ENCODE measurements at regions not wholly inside any gene's neighbourhood (a gene's known extent, or its start where the extent isn't known, plus 50 kb on each side); places are given as distances from the start of the nearest gene placed in this dataset.

DNA sequence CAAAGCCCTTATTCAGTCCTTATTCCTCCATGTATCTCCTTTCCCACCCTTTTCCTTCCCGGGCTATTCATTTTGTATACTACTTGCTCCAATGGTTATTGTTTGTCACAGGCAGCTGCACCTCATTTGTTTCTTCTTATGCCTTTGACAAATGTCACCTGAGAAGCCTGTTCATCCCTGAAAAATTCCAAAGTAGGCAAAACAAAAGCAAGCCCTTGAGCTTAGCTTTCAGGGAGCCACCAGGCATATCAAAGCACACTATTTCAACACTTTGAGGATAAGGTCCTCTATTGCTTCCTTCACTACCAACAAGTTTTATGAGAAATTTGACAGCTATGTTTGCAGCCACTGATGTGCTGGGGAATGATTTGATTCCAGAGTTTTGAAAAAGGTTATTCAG is 738.7 kb upstream of the LMO3 start:
- no peaks in the 10 kb centered on the region for H3K4me1 Mint-ChIP-seq
- 92% methylated on average over 1 of the region's 1 CpG for WGBS (ENCODE audit: insufficient coverage)

DNA sequence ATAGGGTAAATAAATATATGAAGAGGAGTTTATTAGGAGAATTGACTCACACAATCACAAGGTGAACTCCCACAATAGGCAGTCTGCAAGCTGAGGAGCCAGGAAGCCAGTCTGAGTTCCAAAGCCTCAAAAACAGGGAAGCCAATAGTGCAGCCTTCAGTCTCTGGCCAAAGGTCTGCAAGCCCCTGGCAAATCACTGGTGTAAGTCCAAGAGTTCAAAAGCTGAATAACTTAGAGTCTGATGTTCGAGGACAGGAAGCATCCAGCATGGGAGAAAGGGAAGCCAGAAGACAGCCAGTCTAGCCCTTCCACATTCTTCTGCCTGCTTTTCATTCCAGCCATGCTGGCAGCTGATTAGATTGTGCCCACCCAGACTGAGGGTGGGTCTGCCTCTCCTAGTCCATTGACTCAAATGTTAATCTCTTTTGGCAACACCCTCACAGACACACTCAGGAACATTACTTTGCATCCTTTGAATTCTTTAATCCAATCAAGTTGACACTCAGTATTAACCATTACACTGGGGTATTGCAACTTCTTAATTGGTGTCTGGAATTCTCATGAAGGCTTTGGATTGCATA is 736.5 kb upstream of the LMO3 start:
- DNase-seq = no peak
- Histone ChIP-seq H3K27me3 (ENCODE audit: control insufficient read depth, insufficient read depth, low read length) (no peaks in the 10 kb centered on the region), H3K27ac (ENCODE audit: low read length) (no peak overlapping the region), H3K4me1 (ENCODE audit: control insufficient read depth, insufficient read depth, low read length) (no peaks in the 10 kb centered on the region), H3K9me3 (ENCODE audit: control insufficient read depth, insufficient read depth, low read length) (no peaks in the 10 kb centered on the region), H3K4me3 (ENCODE audit: low read length) (no peak overlapping the region), H3K36me3 (ENCODE audit: control insufficient read depth, insufficient read depth, low read length) (no peaks in the 10 kb centered on the region)
- ATAC-seq = no peak
- WGBS (ENCODE audit: insufficient coverage) = 31% methylated on average over 1 of the region's 1 CpG
- H3K27ac Mint-ChIP-seq = no peak overlapping the region
- H3K27me3 Mint-ChIP-seq (ENCODE audit: low read depth in 2 of 2) = no peaks in the 10 kb centered on the region
- TF ChIP-seq, protein P1, sequence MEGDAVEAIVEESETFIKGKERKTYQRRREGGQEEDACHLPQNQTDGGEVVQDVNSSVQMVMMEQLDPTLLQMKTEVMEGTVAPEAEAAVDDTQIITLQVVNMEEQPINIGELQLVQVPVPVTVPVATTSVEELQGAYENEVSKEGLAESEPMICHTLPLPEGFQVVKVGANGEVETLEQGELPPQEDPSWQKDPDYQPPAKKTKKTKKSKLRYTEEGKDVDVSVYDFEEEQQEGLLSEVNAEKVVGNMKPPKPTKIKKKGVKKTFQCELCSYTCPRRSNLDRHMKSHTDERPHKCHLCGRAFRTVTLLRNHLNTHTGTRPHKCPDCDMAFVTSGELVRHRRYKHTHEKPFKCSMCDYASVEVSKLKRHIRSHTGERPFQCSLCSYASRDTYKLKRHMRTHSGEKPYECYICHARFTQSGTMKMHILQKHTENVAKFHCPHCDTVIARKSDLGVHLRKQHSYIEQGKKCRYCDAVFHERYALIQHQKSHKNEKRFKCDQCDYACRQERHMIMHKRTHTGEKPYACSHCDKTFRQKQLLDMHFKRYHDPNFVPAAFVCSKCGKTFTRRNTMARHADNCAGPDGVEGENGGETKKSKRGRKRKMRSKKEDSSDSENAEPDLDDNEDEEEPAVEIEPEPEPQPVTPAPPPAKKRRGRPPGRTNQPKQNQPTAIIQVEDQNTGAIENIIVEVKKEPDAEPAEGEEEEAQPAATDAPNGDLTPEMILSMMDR (IDR thresholded peaks at IDR 0.05) = no peak
- peaks cover 18 to 20% of the 10 kb centered on the region in 2 donors for H3K9me3 Mint-ChIP-seq
- H3K36me3 Mint-ChIP-seq = peaks cover 3% of the 10 kb centered on the region
- H3K4me1 Mint-ChIP-seq = no peaks in the 10 kb centered on the region
- H3K4me3 Mint-ChIP-seq = no peak overlapping the region
- intact Hi-C loops (cut with micrococcal nuclease) = no loop called here

More for the DNA sequence above, 738.7 kb upstream of the LMO3 start:
- H3K9me3 ChIP-seq (ENCODE audit: control insufficient read depth, insufficient read depth, low read length) = no peaks in the 10 kb centered on the region
- no peaks in the 10 kb centered on the region for H3K27me3 ChIP-seq (ENCODE audit: control insufficient read depth, insufficient read depth, low read length)
- no peaks in the 10 kb centered on the region for H3K4me1 ChIP-seq (ENCODE audit: control insufficient read depth, insufficient read depth, low read length)
- no peaks in the 10 kb centered on the region for H3K36me3 ChIP-seq (ENCODE audit: control insufficient read depth, insufficient read depth, low read length)
- H3K27ac ChIP-seq (ENCODE audit: low read length) = no peak overlapping the region
- peaks cover 9% of the 10 kb centered on the region for H3K36me3 Mint-ChIP-seq
- TF ChIP-seq, protein P1 (IDR thresholded peaks at IDR 0.05) = no peak
- no peak overlapping the region for H3K4me3 ChIP-seq (ENCODE audit: low read length)
- ATAC-seq = no peak
- H3K4me3 Mint-ChIP-seq = no peak overlapping the region
- no peaks in the 10 kb centered on the region for H3K27me3 Mint-ChIP-seq (ENCODE audit: low read depth in 2 of 2)
- peaks cover 18 to 20% of the 10 kb centered on the region in 2 donors for H3K9me3 Mint-ChIP-seq
- H3K27ac Mint-ChIP-seq = no peak overlapping the region
- intact Hi-C loops (cut with micrococcal nuclease) = no loop called here
- DNase-seq = no peak

DNA sequence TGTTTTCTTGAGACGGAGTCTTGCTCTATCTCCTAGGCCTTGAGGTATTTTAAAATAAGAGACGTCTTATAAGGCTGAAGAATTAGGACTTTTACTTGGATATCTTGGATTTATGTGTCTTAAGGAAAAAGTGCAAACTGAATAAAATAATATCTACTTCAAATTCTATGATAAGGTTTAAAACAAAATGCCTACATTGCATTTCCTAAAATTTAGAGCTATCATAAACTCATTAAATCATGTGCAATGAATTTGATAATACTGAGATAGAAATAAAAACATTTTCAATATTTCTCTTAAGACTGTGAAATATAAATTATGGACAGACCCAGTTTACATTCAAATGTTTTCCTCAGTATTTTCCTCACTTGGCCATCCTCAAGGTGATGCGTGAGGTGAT is 729.5 kb upstream of the LMO3 start:
- Mint-ChIP-seq H3K4me1 (no peaks in the 10 kb centered on the region), H3K27me3 (ENCODE audit: low read depth in 2 of 2) (no peaks in the 10 kb centered on the region), H3K27ac (no peak overlapping the region), H3K36me3 (peaks cover 9% of the 10 kb centered on the region), H3K4me3 (no peak overlapping the region), H3K9me3 (peaks cover 15 to 21% of the 10 kb centered on the region in 2 donors)
- Histone ChIP-seq H3K27ac (ENCODE audit: low read length) (no peak overlapping the region), H3K9me3 (ENCODE audit: control insufficient read depth, insufficient read depth, low read length) (no peaks in the 10 kb centered on the region), H3K27me3 (ENCODE audit: control insufficient read depth, insufficient read depth, low read length) (no peaks in the 10 kb centered on the region), H3K4me3 (ENCODE audit: low read length) (no peak overlapping the region), H3K36me3 (ENCODE audit: control insufficient read depth, insufficient read depth, low read length) (no peaks in the 10 kb centered on the region), H3K4me1 (ENCODE audit: control insufficient read depth, insufficient read depth, low read length) (no peaks in the 10 kb centered on the region)
- DNase-seq = no peak
- 92% methylated on average over 2 of the region's 3 CpGs for WGBS (ENCODE audit: insufficient coverage)
- no peak for ATAC-seq
- TF ChIP-seq, protein P1 (IDR thresholded peaks at IDR 0.05) = no peak
- intact Hi-C loops (cut with micrococcal nuclease) = no loop called here

DNA sequence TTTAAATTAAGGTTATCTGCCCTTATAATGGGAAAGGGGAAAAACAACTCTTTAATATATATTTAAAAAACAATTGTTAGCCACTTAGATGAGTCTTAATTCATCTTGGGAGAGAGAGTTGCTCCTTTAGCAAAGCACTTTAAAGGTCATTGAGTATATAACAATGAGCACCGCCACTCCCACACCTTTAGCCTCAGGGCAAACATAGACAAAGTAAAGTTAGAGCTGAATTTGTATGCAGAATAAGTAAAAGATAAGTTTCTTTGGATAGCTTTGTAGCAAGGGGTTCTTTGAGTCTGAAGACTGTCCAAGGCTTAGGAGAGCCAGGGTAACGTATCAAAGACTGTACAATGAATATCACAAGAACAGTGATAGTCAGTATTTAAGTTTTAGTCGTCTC is 728.8 kb upstream of the LMO3 start:
- no peak overlapping the region for H3K27ac Mint-ChIP-seq
- Histone ChIP-seq H3K4me1 (ENCODE audit: control insufficient read depth, insufficient read depth, low read length) (no peaks in the 10 kb centered on the region), H3K4me3 (ENCODE audit: low read length) (no peak overlapping the region), H3K9me3 (ENCODE audit: control insufficient read depth, insufficient read depth, low read length) (no peaks in the 10 kb centered on the region), H3K27me3 (ENCODE audit: control insufficient read depth, insufficient read depth, low read length) (no peaks in the 10 kb centered on the region), H3K36me3 (ENCODE audit: control insufficient read depth, insufficient read depth, low read length) (no peaks in the 10 kb centered on the region), H3K27ac (ENCODE audit: low read length) (no peak overlapping the region)
- H3K36me3 Mint-ChIP-seq = peaks cover 9% of the 10 kb centered on the region
- H3K4me3 Mint-ChIP-seq = no peak overlapping the region
- intact Hi-C loops (cut with micrococcal nuclease) = no loop called here
- TF ChIP-seq, protein P1 (IDR thresholded peaks at IDR 0.05) = no peak
- H3K9me3 Mint-ChIP-seq = peaks cover 15 to 21% of the 10 kb centered on the region in 2 donors
- no peaks in the 10 kb centered on the region for H3K4me1 Mint-ChIP-seq
- no peaks in the 10 kb centered on the region for H3K27me3 Mint-ChIP-seq (ENCODE audit: low read depth in 2 of 2)
- WGBS (ENCODE audit: insufficient coverage) = 86% methylated on average over 3 of the region's 3 CpGs
- no peak for DNase-seq
- no peak for ATAC-seq
